Activated CD4-positive, alpha-beta T cell treated with anti-CD3 and anti-CD28 coated beads for 36 hours (primary cell): ENCODE measurements at regions not wholly inside any gene's neighbourhood (a gene's known extent, or its start where the extent isn't known, plus 50 kb on each side); places are given as distances from the start of the nearest gene placed in this dataset.
A peak's percentile ranks its signal among the peaks of the same experiment; 100 is the strongest.
"Not testable (repeated sequence)": the region's sequence is repeated elsewhere in the genome, so short reads cannot be mapped to it uniquely, and the experiment has no call there.

Source experiments
- ATAC-seq: fragments of 200-7000 bp; cut with Tn5 transposase; one replicate; pipeline ENCODE4 v1.10.0; 2021; ENCODE audit warnings: mild to moderate bottlenecking, moderate library complexity
- CTCF ChIA-PET: fragments of 350-600 bp; sonication (Branson Sonifier 250); formaldehyde crosslinking; loops from one replicate; lab custom pipeline; 2021; ENCODE audit warnings: antibody characterized with exemption; lab: Charles Lee
- POLR2A ChIA-PET: fragments of 350-600 bp; sonication (Branson Sonifier 250); formaldehyde crosslinking; loops from one replicate; lab custom pipeline; 2021; ENCODE audit warnings: antibody characterized with exemption, inconsistent platforms; lab: Charles Lee
- DNase-seq: peaks from one replicate; pipeline ENCODE4 v3.0.0-alpha.2; 2020
- H3K27ac Mint-ChIP-seq: one replicate; pipeline ENCODE4 v1.8.0; 2021; ENCODE audit warnings: mixed read lengths
- H3K27me3 Mint-ChIP-seq: one replicate; pipeline ENCODE4 v1.8.0; 2021; ENCODE audit warnings: mixed read lengths
- H3K36me3 Mint-ChIP-seq: one replicate; pipeline ENCODE4 v1.8.0; 2021; ENCODE audit warnings: low read depth, mixed read lengths
- H3K4me1 Mint-ChIP-seq: one replicate; pipeline ENCODE4 v1.8.0; 2021; ENCODE audit warnings: mixed read lengths
- H3K4me3 Mint-ChIP-seq: one replicate; pipeline ENCODE4 v1.8.0; 2021; ENCODE audit warnings: mild to moderate bottlenecking, moderate library complexity, mixed read lengths
- H3K9me3 Mint-ChIP-seq: one replicate; pipeline ENCODE4 v1.8.0; 2021; ENCODE audit warnings: low read depth, mixed read lengths
- intact Hi-C, 2 experiments: fragments of 100-400 bp; cut with DNase I in 1 of 2; cut with micrococcal nuclease in 1 of 2; formaldehyde crosslinking; loops; one replicate each; pipeline versions ENCODE4 v1.14.2 to v1.15.1; 2022 to 2024; cut with DNase I, micrococcal nuclease

- DNase-seq, intact Hi-C loops, H3K4me3 Mint-ChIP-seq, POLR2A ChIA-PET, H3K4me1 Mint-ChIP-seq, H3K36me3 Mint-ChIP-seq, H3K27me3 Mint-ChIP-seq, H3K9me3 Mint-ChIP-seq, ATAC-seq, H3K27ac Mint-ChIP-seq: not testable (repeated sequence)
- CTCF ChIA-PET: interaction anchor here (0.6 kb wide), 1 partner anchor 472 kb away, joined by 3 read pairs; no protein-coding TSS in a partner anchor
These were observed 50.6 kb upstream of the MYL10 start for GRCh38 chr7:101679653-101680173.

- no peaks in the 10 kb centered on the region for H3K4me1 Mint-ChIP-seq
- no peak for ATAC-seq
- no peaks in the 10 kb centered on the region for H3K27me3 Mint-ChIP-seq
- H3K36me3 Mint-ChIP-seq: no peaks in the 10 kb centered on the region
- H3K4me3 Mint-ChIP-seq: no peak overlapping the region
- no peak overlapping the region for H3K27ac Mint-ChIP-seq
- no peak for DNase-seq
- no peaks in the 10 kb centered on the region for H3K9me3 Mint-ChIP-seq
- CTCF ChIA-PET: interaction anchor here (0.6 to 1.1 kb wide), 2 partner anchors 11 to 471 kb away, joined by 3 read pairs; no protein-coding TSS in a partner anchor
- intact Hi-C loops: no loop called here
- POLR2A ChIA-PET: no interaction called here
These were observed 51.5 kb upstream of the MYL10 start for GRCh38 chr7:101680406-101681145.

- H3K9me3 Mint-ChIP-seq: no peaks in the 10 kb centered on the region
- no peaks in the 10 kb centered on the region for H3K27me3 Mint-ChIP-seq
- H3K4me1 Mint-ChIP-seq: no peaks in the 10 kb centered on the region
- DNase-seq: no peak
- POLR2A ChIA-PET: no interaction called here
- no peaks in the 10 kb centered on the region for H3K36me3 Mint-ChIP-seq
- no peak for ATAC-seq
- no peak overlapping the region for H3K4me3 Mint-ChIP-seq
- no peak overlapping the region for H3K27ac Mint-ChIP-seq
- CTCF ChIA-PET: interaction anchor here (0.7 to 1.1 kb wide), 2 partner anchors 12 to 555 kb away, joined by 3 read pairs; no protein-coding TSS in a partner anchor
- intact Hi-C loops: no loop called here
These were observed 52.3 kb upstream of the MYL10 start for GRCh38 chr7:101681170-101682007.

GRCh38 chr7:101684983-101685330 lies 55.9 kb upstream of the MYL10 start:
- no peaks in the 10 kb centered on the region for H3K9me3 Mint-ChIP-seq
- intact Hi-C loops: loop anchor here in 1 of 2 experiments (5.0 kb wide), 1 partner anchor 587 kb away; no protein-coding TSS in a partner anchor
- no peak for DNase-seq
- no peaks in the 10 kb centered on the region for H3K4me1 Mint-ChIP-seq
- no peak for ATAC-seq
- H3K4me3 Mint-ChIP-seq: no peak overlapping the region
- no peaks in the 10 kb centered on the region for H3K36me3 Mint-ChIP-seq
- CTCF ChIA-PET: interaction anchor here (0.6 kb wide), 1 partner anchor 10 kb away, joined by 4 read pairs; no protein-coding TSS in a partner anchor
- POLR2A ChIA-PET: no interaction called here
- peaks cover 5% of the 10 kb centered on the region for H3K27me3 Mint-ChIP-seq
- H3K27ac Mint-ChIP-seq: no peak overlapping the region

- ChIA-PET POLR2A (no interaction called here), CTCF (interaction anchor here (0.7 kb wide), 1 partner anchor 54 kb away, joined by 3 read pairs; no protein-coding TSS in a partner anchor)
- intact Hi-C loops: loop anchor here in 1 of 2 experiments (5.0 kb wide), 1 partner anchor 586 kb away; no protein-coding TSS in a partner anchor
These were observed 56.9 kb upstream of the MYL10 start for GRCh38 chr7:101686030-101686429.

GRCh38 chr7:101687081-101687480 lies 58.0 kb upstream of the MYL10 start:
- no peaks in the 10 kb centered on the region for H3K36me3 Mint-ChIP-seq
- intact Hi-C loops: loop anchor here in 1 of 2 experiments (5.0 kb wide), 1 partner anchor 585 kb away; no protein-coding TSS in a partner anchor
- ATAC-seq: no peak
- ChIA-PET POLR2A (no interaction called here), CTCF (interaction anchor here (0.6 to 0.7 kb wide), 2 partner anchors 176 to 550 kb away, joined by 3 to 4 read pairs; no protein-coding TSS in a partner anchor)
- no peak overlapping the region for H3K4me3 Mint-ChIP-seq
- peaks cover 5% of the 10 kb centered on the region for H3K27me3 Mint-ChIP-seq
- no peaks in the 10 kb centered on the region for H3K9me3 Mint-ChIP-seq
- H3K4me1 Mint-ChIP-seq: no peaks in the 10 kb centered on the region
- no peak for DNase-seq
- no peak overlapping the region for H3K27ac Mint-ChIP-seq

More at GRCh38 chr7:101686030-101686429, 56.9 kb upstream of the MYL10 start:
- peaks cover 5% of the 10 kb centered on the region for H3K27me3 Mint-ChIP-seq
- DNase-seq: no peak
- ATAC-seq: no peak
- H3K4me3 Mint-ChIP-seq: no peak overlapping the region
- H3K4me1 Mint-ChIP-seq: no peaks in the 10 kb centered on the region
- H3K27ac Mint-ChIP-seq: no peak overlapping the region
- no peaks in the 10 kb centered on the region for H3K36me3 Mint-ChIP-seq
- H3K9me3 Mint-ChIP-seq: no peaks in the 10 kb centered on the region

GRCh38 chr7:101687791-101688182 lies 58.7 kb upstream of the MYL10 start:
- H3K36me3 Mint-ChIP-seq: no peaks in the 10 kb centered on the region
- H3K4me3 Mint-ChIP-seq: no peak overlapping the region
- ChIA-PET POLR2A (no interaction called here), CTCF (interaction anchor here (0.6 to 0.7 kb wide), 2 partner anchors 328 to 549 kb away, joined by 3 read pairs; no protein-coding TSS in a partner anchor)
- peaks cover 5% of the 10 kb centered on the region for H3K27me3 Mint-ChIP-seq
- ATAC-seq: no peak
- no peaks in the 10 kb centered on the region for H3K9me3 Mint-ChIP-seq
- no peak overlapping the region for H3K27ac Mint-ChIP-seq
- DNase-seq: no peak
- intact Hi-C loops: loop anchor here (1.0 to 5.0 kb wide), 8 partner anchors 55 to 585 kb away; no protein-coding TSS in a partner anchor
- no peaks in the 10 kb centered on the region for H3K4me1 Mint-ChIP-seq

- Mint-ChIP-seq H3K27ac (no peak overlapping the region), H3K27me3 (peaks cover 5% of the 10 kb centered on the region), H3K36me3 (no peaks in the 10 kb centered on the region), H3K4me3 (no peak overlapping the region), H3K9me3 (no peaks in the 10 kb centered on the region), H3K4me1 (no peaks in the 10 kb centered on the region)
- POLR2A ChIA-PET: no interaction called here
- CTCF ChIA-PET: interaction anchor here (0.6 to 1.1 kb wide), 4 partner anchors 31 to 581 kb away, joined by 3 to 5 read pairs (median 3); no protein-coding TSS in a partner anchor
- ATAC-seq (peak; percentile 94), DNase-seq (peak; percentile 90)
- intact Hi-C loops: loop anchor here (1.0 to 5.0 kb wide), 8 partner anchors 54 to 584 kb away; no protein-coding TSS in a partner anchor
These were observed 59.2 kb upstream of the MYL10 start for GRCh38 chr7:101688183-101688831.

- intact Hi-C loops: loop anchor here (1.0 to 5.0 kb wide), 8 partner anchors 54 to 583 kb away; no protein-coding TSS in a partner anchor
- POLR2A ChIA-PET: no interaction called here
- H3K4me3 Mint-ChIP-seq: no peak overlapping the region
These were observed 60.2 kb upstream of the MYL10 start for GRCh38 chr7:101688995-101689907.

GRCh38 chr7:101690061-101690460 lies 61.0 kb upstream of the MYL10 start:
- no peaks in the 10 kb centered on the region for H3K4me1 Mint-ChIP-seq
- no peak for DNase-seq
- H3K36me3 Mint-ChIP-seq: no peaks in the 10 kb centered on the region
- no peak for ATAC-seq
- intact Hi-C loops: no loop called here
- H3K27me3 Mint-ChIP-seq: peaks cover 5% of the 10 kb centered on the region
- POLR2A ChIA-PET: no interaction called here
- no peak overlapping the region for H3K4me3 Mint-ChIP-seq
- CTCF ChIA-PET: interaction anchor here (0.7 to 1.0 kb wide), 2 partner anchors 114 to 499 kb away, joined by 3 read pairs; no protein-coding TSS in a partner anchor
- no peak overlapping the region for H3K27ac Mint-ChIP-seq
- no peaks in the 10 kb centered on the region for H3K9me3 Mint-ChIP-seq

More at GRCh38 chr7:101688995-101689907, 60.2 kb upstream of the MYL10 start:
- Mint-ChIP-seq H3K4me1 (no peaks in the 10 kb centered on the region), H3K27me3 (peaks cover 5% of the 10 kb centered on the region), H3K27ac (no peak overlapping the region), H3K36me3 (no peaks in the 10 kb centered on the region), H3K9me3 (no peaks in the 10 kb centered on the region)
- DNase-seq (no peak), ATAC-seq (no peak)
- CTCF ChIA-PET: interaction anchor here (0.7 to 1.1 kb wide), 5 partner anchors 32 to 580 kb away, joined by 3 to 5 read pairs (median 3); no protein-coding TSS in a partner anchor
